ENCODE measurements at regions not wholly inside any gene's neighbourhood (a gene's known extent, or its start where the extent isn't known, plus 50 kb on each side); places are given as distances from the start of the nearest gene placed in this dataset.

DNA sequence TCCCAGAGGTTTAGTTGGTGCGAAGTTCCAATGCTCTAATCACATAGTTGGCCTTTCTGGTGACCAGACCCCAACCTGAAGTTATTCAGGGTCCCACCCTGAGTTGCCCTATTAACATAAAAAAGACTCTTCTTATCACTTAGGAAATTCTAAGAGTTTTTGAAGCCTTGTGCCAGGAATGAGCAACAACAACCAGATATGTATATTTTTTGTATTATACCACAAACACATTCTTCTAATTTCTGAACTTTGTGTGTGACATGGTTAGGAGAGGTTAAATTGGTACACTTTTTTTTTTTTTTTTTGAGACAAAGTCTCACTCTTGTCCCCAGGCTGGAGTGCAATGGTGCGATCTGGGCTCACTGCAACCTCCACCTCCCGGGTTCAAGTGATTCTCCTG is 320.4 kb upstream of the PDE3A start (continued):
- TF ChIP-seq, protein P1, sequence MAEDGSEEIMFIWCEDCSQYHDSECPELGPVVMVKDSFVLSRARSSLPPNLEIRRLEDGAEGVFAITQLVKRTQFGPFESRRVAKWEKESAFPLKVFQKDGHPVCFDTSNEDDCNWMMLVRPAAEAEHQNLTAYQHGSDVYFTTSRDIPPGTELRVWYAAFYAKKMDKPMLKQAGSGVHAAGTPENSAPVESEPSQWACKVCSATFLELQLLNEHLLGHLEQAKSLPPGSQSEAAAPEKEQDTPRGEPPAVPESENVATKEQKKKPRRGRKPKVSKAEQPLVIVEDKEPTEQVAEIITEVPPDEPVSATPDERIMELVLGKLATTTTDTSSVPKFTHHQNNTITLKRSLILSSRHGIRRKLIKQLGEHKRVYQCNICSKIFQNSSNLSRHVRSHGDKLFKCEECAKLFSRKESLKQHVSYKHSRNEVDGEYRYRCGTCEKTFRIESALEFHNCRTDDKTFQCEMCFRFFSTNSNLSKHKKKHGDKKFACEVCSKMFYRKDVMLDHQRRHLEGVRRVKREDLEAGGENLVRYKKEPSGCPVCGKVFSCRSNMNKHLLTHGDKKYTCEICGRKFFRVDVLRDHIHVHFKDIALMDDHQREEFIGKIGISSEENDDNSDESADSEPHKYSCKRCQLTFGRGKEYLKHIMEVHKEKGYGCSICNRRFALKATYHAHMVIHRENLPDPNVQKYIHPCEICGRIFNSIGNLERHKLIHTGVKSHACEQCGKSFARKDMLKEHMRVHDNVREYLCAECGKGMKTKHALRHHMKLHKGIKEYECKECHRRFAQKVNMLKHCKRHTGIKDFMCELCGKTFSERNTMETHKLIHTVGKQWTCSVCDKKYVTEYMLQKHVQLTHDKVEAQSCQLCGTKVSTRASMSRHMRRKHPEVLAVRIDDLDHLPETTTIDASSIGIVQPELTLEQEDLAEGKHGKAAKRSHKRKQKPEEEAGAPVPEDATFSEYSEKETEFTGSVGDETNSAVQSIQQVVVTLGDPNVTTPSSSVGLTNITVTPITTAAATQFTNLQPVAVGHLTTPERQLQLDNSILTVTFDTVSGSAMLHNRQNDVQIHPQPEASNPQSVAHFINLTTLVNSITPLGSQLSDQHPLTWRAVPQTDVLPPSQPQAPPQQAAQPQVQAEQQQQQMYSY (CRISPR knock-in tag; IDR thresholded peaks at IDR 0.05), result no peak
- TF ChIP-seq, protein P2, sequence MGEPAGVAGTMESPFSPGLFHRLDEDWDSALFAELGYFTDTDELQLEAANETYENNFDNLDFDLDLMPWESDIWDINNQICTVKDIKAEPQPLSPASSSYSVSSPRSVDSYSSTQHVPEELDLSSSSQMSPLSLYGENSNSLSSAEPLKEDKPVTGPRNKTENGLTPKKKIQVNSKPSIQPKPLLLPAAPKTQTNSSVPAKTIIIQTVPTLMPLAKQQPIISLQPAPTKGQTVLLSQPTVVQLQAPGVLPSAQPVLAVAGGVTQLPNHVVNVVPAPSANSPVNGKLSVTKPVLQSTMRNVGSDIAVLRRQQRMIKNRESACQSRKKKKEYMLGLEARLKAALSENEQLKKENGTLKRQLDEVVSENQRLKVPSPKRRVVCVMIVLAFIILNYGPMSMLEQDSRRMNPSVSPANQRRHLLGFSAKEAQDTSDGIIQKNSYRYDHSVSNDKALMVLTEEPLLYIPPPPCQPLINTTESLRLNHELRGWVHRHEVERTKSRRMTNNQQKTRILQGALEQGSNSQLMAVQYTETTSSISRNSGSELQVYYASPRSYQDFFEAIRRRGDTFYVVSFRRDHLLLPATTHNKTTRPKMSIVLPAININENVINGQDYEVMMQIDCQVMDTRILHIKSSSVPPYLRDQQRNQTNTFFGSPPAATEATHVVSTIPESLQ (CRISPR knock-in tag; IDR thresholded peaks at IDR 0.05), result no peak
- TF ChIP-seq GABPB1 (CRISPR knock-in tag; IDR thresholded peaks at IDR 0.05) (no peak), SMAD4 (CRISPR knock-in tag; IDR thresholded peaks at IDR 0.05) (no peak), SP1 (CRISPR knock-in tag; conservative IDR thresholded peaks at IDR 0.05) (no peak), ZNF671 (CRISPR knock-in tag; IDR thresholded peaks at IDR 0.05) (no peak), IRF2 (CRISPR knock-in tag; IDR thresholded peaks at IDR 0.05; ENCODE audit: borderline replicate concordance, low read depth) (no peak)
- TF ChIP-seq, protein P3, sequence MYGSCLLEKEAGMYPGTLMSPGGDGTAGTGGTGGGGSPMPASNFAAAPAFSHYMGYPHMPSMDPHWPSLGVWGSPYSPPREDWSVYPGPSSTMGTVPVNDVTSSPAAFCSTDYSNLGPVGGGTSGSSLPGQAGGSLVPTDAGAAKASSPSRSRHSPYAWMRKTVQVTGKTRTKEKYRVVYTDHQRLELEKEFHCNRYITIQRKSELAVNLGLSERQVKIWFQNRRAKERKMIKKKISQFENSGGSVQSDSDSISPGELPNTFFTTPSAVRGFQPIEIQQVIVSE (CRISPR knock-in tag; IDR thresholded peaks at IDR 0.05; ENCODE audit: borderline replicate concordance), result no peak
- TF ChIP-seq, protein P4, sequence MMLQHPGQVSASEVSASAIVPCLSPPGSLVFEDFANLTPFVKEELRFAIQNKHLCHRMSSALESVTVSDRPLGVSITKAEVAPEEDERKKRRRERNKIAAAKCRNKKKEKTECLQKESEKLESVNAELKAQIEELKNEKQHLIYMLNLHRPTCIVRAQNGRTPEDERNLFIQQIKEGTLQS (CRISPR knock-in tag; conservative IDR thresholded peaks at IDR 0.05), result no peak
- TF ChIP-seq, protein P5, sequence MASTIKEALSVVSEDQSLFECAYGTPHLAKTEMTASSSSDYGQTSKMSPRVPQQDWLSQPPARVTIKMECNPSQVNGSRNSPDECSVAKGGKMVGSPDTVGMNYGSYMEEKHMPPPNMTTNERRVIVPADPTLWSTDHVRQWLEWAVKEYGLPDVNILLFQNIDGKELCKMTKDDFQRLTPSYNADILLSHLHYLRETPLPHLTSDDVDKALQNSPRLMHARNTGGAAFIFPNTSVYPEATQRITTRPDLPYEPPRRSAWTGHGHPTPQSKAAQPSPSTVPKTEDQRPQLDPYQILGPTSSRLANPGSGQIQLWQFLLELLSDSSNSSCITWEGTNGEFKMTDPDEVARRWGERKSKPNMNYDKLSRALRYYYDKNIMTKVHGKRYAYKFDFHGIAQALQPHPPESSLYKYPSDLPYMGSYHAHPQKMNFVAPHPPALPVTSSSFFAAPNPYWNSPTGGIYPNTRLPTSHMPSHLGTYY (CRISPR knock-in tag; IDR thresholded peaks at IDR 0.05), result no peak

DNA sequence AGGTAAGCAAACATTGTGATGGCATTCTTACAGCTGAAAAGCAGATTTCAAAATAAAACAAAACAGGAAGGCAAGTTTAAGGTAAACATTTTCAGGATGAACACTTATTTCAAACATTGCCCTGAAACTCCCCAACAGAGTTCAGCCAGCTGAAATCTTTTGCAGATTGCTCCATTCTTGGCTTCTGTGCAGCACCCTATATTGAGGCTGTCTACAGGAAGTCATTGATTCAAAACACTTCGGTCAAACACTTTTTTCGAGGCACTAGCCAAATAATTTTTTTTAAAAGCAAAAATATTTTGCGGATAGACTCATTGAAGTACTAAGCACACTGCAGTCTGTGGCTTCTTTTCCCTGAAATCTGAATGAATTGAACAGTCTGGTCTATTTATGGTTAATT is 318.1 kb upstream of the PDE3A start:
- CTCF ChIA-PET, result no interaction called here
- H3K27me3 Mint-ChIP-seq (ENCODE audit: low read depth), result no peaks in the 10 kb centered on the region
- no peak for ATAC-seq
- no peak overlapping the region for H3K4me3 Mint-ChIP-seq
- POLR2A ChIA-PET, result no interaction called here
- DNase-seq (ENCODE audit: low spot score), result no peak
- peaks cover 8% of the 10 kb centered on the region for H3K9me3 Mint-ChIP-seq
- no peaks in the 10 kb centered on the region for H3K4me1 Mint-ChIP-seq
- no peaks in the 10 kb centered on the region for H3K36me3 Mint-ChIP-seq
- no peak overlapping the region for H3K27ac Mint-ChIP-seq
- TF ChIP-seq TEAD4 (CRISPR knock-in tag; IDR thresholded peaks at IDR 0.05), result no peak
- TF ChIP-seq, protein P6, sequence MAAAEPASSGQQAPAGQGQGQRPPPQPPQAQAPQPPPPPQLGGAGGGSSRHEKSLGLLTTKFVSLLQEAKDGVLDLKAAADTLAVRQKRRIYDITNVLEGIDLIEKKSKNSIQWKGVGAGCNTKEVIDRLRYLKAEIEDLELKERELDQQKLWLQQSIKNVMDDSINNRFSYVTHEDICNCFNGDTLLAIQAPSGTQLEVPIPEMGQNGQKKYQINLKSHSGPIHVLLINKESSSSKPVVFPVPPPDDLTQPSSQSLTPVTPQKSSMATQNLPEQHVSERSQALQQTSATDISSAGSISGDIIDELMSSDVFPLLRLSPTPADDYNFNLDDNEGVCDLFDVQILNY (CRISPR knock-in tag; IDR thresholded peaks at IDR 0.05), result no peak
- TF ChIP-seq ZNF423 (CRISPR knock-in tag; IDR thresholded peaks at IDR 0.05), result no peak

DNA sequence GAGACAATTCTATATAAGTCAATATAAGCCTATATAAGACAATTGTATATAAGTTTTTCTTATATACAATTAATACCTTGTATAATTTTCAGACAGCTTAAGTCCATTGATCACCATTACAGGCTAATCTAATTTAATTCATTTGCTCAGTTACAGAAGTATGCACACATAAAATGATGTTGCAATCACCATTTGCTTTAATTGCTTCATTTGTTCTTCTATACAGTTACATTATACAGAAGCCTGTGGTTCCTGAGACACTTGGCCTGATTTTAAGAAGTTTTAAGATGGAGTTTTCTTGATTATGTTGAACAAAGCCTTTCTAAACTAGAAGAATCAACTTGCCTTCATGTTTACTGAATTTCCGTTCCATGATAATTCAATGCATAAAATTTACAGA is 314.6 kb upstream of the PDE3A start:
- Mint-ChIP-seq H3K27ac (no peak overlapping the region), H3K4me1 (no peaks in the 10 kb centered on the region), H3K36me3 (no peaks in the 10 kb centered on the region), H3K4me3 (no peak overlapping the region), H3K27me3 (ENCODE audit: low read depth) (no peaks in the 10 kb centered on the region), H3K9me3 (peaks cover 4% of the 10 kb centered on the region; the same call in 1 of the 2 replicates)
- DNase-seq (ENCODE audit: low spot score) (no peak), ATAC-seq (no peak)
- CTCF ChIA-PET, result no interaction called here
- POLR2A ChIA-PET, result no interaction called here
- TF ChIP-seq FOXP1 (CRISPR knock-in tag; IDR thresholded peaks at IDR 0.05; ENCODE audit: borderline replicate concordance), result no peak
- TF ChIP-seq FOXJ3 (CRISPR knock-in tag; IDR thresholded peaks at IDR 0.05; ENCODE audit: borderline replicate concordance), result no peak
- TF ChIP-seq ZNF263 (CRISPR knock-in tag; IDR thresholded peaks at IDR 0.05; ENCODE audit: low read depth), result no peak
- TF ChIP-seq, protein P7, sequence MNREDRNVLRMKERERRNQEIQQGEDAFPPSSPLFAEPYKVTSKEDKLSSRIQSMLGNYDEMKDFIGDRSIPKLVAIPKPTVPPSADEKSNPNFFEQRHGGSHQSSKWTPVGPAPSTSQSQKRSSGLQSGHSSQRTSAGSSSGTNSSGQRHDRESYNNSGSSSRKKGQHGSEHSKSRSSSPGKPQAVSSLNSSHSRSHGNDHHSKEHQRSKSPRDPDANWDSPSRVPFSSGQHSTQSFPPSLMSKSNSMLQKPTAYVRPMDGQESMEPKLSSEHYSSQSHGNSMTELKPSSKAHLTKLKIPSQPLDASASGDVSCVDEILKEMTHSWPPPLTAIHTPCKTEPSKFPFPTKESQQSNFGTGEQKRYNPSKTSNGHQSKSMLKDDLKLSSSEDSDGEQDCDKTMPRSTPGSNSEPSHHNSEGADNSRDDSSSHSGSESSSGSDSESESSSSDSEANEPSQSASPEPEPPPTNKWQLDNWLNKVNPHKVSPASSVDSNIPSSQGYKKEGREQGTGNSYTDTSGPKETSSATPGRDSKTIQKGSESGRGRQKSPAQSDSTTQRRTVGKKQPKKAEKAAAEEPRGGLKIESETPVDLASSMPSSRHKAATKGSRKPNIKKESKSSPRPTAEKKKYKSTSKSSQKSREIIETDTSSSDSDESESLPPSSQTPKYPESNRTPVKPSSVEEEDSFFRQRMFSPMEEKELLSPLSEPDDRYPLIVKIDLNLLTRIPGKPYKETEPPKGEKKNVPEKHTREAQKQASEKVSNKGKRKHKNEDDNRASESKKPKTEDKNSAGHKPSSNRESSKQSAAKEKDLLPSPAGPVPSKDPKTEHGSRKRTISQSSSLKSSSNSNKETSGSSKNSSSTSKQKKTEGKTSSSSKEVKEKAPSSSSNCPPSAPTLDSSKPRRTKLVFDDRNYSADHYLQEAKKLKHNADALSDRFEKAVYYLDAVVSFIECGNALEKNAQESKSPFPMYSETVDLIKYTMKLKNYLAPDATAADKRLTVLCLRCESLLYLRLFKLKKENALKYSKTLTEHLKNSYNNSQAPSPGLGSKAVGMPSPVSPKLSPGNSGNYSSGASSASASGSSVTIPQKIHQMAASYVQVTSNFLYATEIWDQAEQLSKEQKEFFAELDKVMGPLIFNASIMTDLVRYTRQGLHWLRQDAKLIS (CRISPR knock-in tag; IDR thresholded peaks at IDR 0.05; ENCODE audit: borderline replicate concordance), result no peak
- TF ChIP-seq, protein P8, sequence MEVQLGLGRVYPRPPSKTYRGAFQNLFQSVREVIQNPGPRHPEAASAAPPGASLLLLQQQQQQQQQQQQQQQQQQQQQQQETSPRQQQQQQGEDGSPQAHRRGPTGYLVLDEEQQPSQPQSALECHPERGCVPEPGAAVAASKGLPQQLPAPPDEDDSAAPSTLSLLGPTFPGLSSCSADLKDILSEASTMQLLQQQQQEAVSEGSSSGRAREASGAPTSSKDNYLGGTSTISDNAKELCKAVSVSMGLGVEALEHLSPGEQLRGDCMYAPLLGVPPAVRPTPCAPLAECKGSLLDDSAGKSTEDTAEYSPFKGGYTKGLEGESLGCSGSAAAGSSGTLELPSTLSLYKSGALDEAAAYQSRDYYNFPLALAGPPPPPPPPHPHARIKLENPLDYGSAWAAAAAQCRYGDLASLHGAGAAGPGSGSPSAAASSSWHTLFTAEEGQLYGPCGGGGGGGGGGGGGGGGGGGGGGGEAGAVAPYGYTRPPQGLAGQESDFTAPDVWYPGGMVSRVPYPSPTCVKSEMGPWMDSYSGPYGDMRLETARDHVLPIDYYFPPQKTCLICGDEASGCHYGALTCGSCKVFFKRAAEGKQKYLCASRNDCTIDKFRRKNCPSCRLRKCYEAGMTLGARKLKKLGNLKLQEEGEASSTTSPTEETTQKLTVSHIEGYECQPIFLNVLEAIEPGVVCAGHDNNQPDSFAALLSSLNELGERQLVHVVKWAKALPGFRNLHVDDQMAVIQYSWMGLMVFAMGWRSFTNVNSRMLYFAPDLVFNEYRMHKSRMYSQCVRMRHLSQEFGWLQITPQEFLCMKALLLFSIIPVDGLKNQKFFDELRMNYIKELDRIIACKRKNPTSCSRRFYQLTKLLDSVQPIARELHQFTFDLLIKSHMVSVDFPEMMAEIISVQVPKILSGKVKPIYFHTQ (CRISPR knock-in tag; IDR thresholded peaks at IDR 0.05), result no peak
